Urinary bladder (tissue), 3 donors: ENCODE measurements at regions not wholly inside any gene's neighbourhood (a gene's known extent, or its start where the extent isn't known, plus 50 kb on each side); places are given as distances from the start of the nearest gene placed in this dataset.

Experiments used
- DNase-seq: peaks from one replicate; pipeline ENCODE4 v3.0.0-alpha.2; 2015; ENCODE audit errors: extremely low spot score
- H3K27ac ChIP-seq: one replicate; pipeline ENCODE4 v1.5.1; 2013; ENCODE audit warnings: low read depth, mild to moderate bottlenecking, moderate library complexity
- H3K36me3 ChIP-seq: one replicate; pipeline ENCODE4 v1.6.1; 2013; ENCODE audit warnings: mild to moderate bottlenecking, moderate library complexity; ENCODE audit not compliant: insufficient read depth
- H3K4me1 ChIP-seq: one replicate; pipeline ENCODE4 v1.6.1; 2013; ENCODE audit warnings: mild to moderate bottlenecking, moderate library complexity; ENCODE audit not compliant: insufficient read depth
- H3K4me3 ChIP-seq: one replicate; pipeline ENCODE4 v1.5.1; 2013; ENCODE audit warnings: low read depth, low read length
- WGBS: extraction: QIAGEN DNeasy Blood & Tissue Kit; methylation state at CpG from one replicate; pipeline ENCODE4 v1.1.7; 2013; 5-methylcytosine and 5-hydroxymethylcytosine counted together
- donor health status: healthy with polysubstance abuse.
- donor health status: healthy.

GRCh38 chr1:189424746-189425331, 1052.8 kb downstream of the BRINP3 start:
- Histone ChIP-seq H3K27ac (no peak overlapping the region), H3K4me3 (no peak overlapping the region), H3K4me1 (no peaks in the 10 kb centered on the region), H3K36me3 (no peaks in the 10 kb centered on the region)
- no peak for DNase-seq
- 76% methylated on average over 2 of the region's 2 CpGs for WGBS

GRCh38 chr1:189429610-189430009, 1048.1 kb downstream of the BRINP3 start:
- Histone ChIP-seq H3K27ac (no peak overlapping the region), H3K4me3 (no peak overlapping the region), H3K36me3 (no peaks in the 10 kb centered on the region), H3K4me1 (no peaks in the 10 kb centered on the region)
- 65% methylated on average over 4 of the region's 4 CpGs for WGBS
- no peak for DNase-seq

GRCh38 chr1:189431447-189431846, 1046.2 kb downstream of the BRINP3 start:
- Histone ChIP-seq H3K4me3 (no peak overlapping the region), H3K27ac (no peak overlapping the region), H3K36me3 (no peaks in the 10 kb centered on the region), H3K4me1 (no peaks in the 10 kb centered on the region)
- no peak for DNase-seq
- WGBS = 90% methylated on average over 2 of the region's 2 CpGs

GRCh38 chr1:189432753-189433152, 1044.9 kb downstream of the BRINP3 start:
- Histone ChIP-seq H3K4me1 (no peaks in the 10 kb centered on the region), H3K27ac (no peak overlapping the region), H3K4me3 (no peak overlapping the region), H3K36me3 (no peaks in the 10 kb centered on the region)
- DNase-seq = no peak
- WGBS = 80% methylated on average over 2 of the region's 2 CpGs

GRCh38 chr1:189434461-189434860, 1043.2 kb downstream of the BRINP3 start:
- no peaks in the 10 kb centered on the region for H3K4me1 ChIP-seq
- 92% methylated on average over 1 of the region's 1 CpG for WGBS

GRCh38 chr1:189435398-189435797, 1042.3 kb downstream of the BRINP3 start:
- DNase-seq = no peak
- H3K27ac ChIP-seq = no peak overlapping the region
- H3K4me1 ChIP-seq = no peaks in the 10 kb centered on the region
- no peaks in the 10 kb centered on the region for H3K36me3 ChIP-seq
- H3K4me3 ChIP-seq = no peak overlapping the region

More at GRCh38 chr1:189434461-189434860, 1043.2 kb downstream of the BRINP3 start:
- Histone ChIP-seq H3K4me3 (no peak overlapping the region), H3K36me3 (no peaks in the 10 kb centered on the region), H3K27ac (no peak overlapping the region)
- DNase-seq = no peak

GRCh38 chr1:189438808-189439207, 1038.9 kb downstream of the BRINP3 start:
- Histone ChIP-seq H3K36me3 (no peaks in the 10 kb centered on the region), H3K27ac (no peak overlapping the region), H3K4me1 (no peaks in the 10 kb centered on the region), H3K4me3 (no peak overlapping the region)
- no peak for DNase-seq
- WGBS = 56% methylated on average over 3 of the region's 3 CpGs

GRCh38 chr1:189463166-189463565, 1014.5 kb downstream of the BRINP3 start:
- H3K4me1 ChIP-seq = no peaks in the 10 kb centered on the region
- WGBS = 61% methylated on average over 4 of the region's 4 CpGs
- DNase-seq = no peak
- H3K36me3 ChIP-seq = no peaks in the 10 kb centered on the region
- H3K4me3 ChIP-seq = no peak overlapping the region
- H3K27ac ChIP-seq = no peak overlapping the region

- no peaks in the 10 kb centered on the region for H3K4me1 ChIP-seq
- 83% methylated on average over 2 of the region's 2 CpGs for WGBS
- DNase-seq = no peak
- H3K36me3 ChIP-seq = no peaks in the 10 kb centered on the region
- no peak overlapping the region for H3K27ac ChIP-seq
- no peak overlapping the region for H3K4me3 ChIP-seq
Observed at GRCh38 chr1:189496768-189497167, 980.9 kb downstream of the BRINP3 start.

- no peaks in the 10 kb centered on the region for H3K4me1 ChIP-seq
Observed at GRCh38 chr1:189499736-189500135, 977.9 kb downstream of the BRINP3 start.

GRCh38 chr1:189500778-189501177, 976.9 kb downstream of the BRINP3 start:
- Histone ChIP-seq H3K27ac (no peak overlapping the region), H3K4me1 (no peaks in the 10 kb centered on the region), H3K36me3 (no peaks in the 10 kb centered on the region), H3K4me3 (no peak overlapping the region)
- no peak for DNase-seq
- 75% methylated on average over 2 of the region's 2 CpGs for WGBS

More at GRCh38 chr1:189499736-189500135, 977.9 kb downstream of the BRINP3 start:
- no peak for DNase-seq
- Histone ChIP-seq H3K4me3 (no peak overlapping the region), H3K27ac (no peak overlapping the region), H3K36me3 (no peaks in the 10 kb centered on the region)
- WGBS = 90% methylated on average over 4 of the region's 4 CpGs

GRCh38 chr1:189510827-189511226, 966.8 kb downstream of the BRINP3 start:
- H3K36me3 ChIP-seq = no peaks in the 10 kb centered on the region
- no peak overlapping the region for H3K27ac ChIP-seq
- no peaks in the 10 kb centered on the region for H3K4me1 ChIP-seq
- no peak overlapping the region for H3K4me3 ChIP-seq
- DNase-seq = no peak

- no peak for DNase-seq
- no peaks in the 10 kb centered on the region for H3K4me1 ChIP-seq
- H3K27ac ChIP-seq = no peak overlapping the region
- 88% methylated on average over 6 of the region's 6 CpGs for WGBS
- H3K4me3 ChIP-seq = no peak overlapping the region
- H3K36me3 ChIP-seq = no peaks in the 10 kb centered on the region
Observed at GRCh38 chr1:189513091-189513490, 964.6 kb downstream of the BRINP3 start.

GRCh38 chr1:189522441-189522840, 955.2 kb downstream of the BRINP3 start:
- WGBS = 45% methylated on average over 6 of the region's 6 CpGs
- no peak overlapping the region for H3K27ac ChIP-seq

GRCh38 chr1:189524501-189524900, 953.2 kb downstream of the BRINP3 start:
- DNase-seq = no peak
- no peaks in the 10 kb centered on the region for H3K36me3 ChIP-seq
- H3K27ac ChIP-seq = no peak overlapping the region
- H3K4me1 ChIP-seq = no peaks in the 10 kb centered on the region
- no peak overlapping the region for H3K4me3 ChIP-seq
- WGBS = 88% methylated on average over 1 of the region's 1 CpG

More at GRCh38 chr1:189522441-189522840, 955.2 kb downstream of the BRINP3 start:
- no peaks in the 10 kb centered on the region for H3K4me1 ChIP-seq
- H3K4me3 ChIP-seq = no peak overlapping the region
- no peak for DNase-seq
- no peaks in the 10 kb centered on the region for H3K36me3 ChIP-seq
